WTC11 (cell line): ENCODE measurements at regions not wholly inside any gene's neighbourhood (a gene's known extent, or its start where the extent isn't known, plus 50 kb on each side); places are given as distances from the start of the nearest gene placed in this dataset.

Experiments
- ATAC-seq: fragments of 200-7000 bp; cut with Tn5 transposase; 2 replicates; pipeline ENCODE4 v1.10.0; 2021; ENCODE audit warnings: mild to moderate bottlenecking, moderate library complexity
- CTCF ChIA-PET: fragments of 300-600 bp; sonication (Branson Sonifier 250); formaldehyde crosslinking; loops from one replicate; lab custom pipeline; 2021; ENCODE audit warnings: antibody characterized with exemption; lab: Charles Lee
- POLR2A ChIA-PET: fragments of 350-600 bp; sonication (Branson Sonifier 250); formaldehyde crosslinking; loops from one replicate; lab custom pipeline; 2021; ENCODE audit warnings: antibody characterized with exemption; lab: Charles Lee
- DNase-seq: peaks from one replicate; pipeline ENCODE4 v3.0.0; 2021; ENCODE audit warnings: low spot score
- H3K27ac Mint-ChIP-seq: 2 replicates; pipeline ENCODE4 v1.8.0; 2021; ENCODE audit warnings: mixed read lengths
- H3K27me3 Mint-ChIP-seq: 2 replicates; pipeline ENCODE4 v1.8.0; 2021; ENCODE audit warnings: low read depth, mild to moderate bottlenecking, moderate library complexity, mixed read lengths
- H3K36me3 Mint-ChIP-seq: 2 replicates; pipeline ENCODE4 v1.8.0; 2021; ENCODE audit warnings: mixed read lengths
- H3K4me1 Mint-ChIP-seq: 2 replicates; pipeline ENCODE4 v1.8.0; 2022; ENCODE audit warnings: mixed read lengths
- H3K4me3 Mint-ChIP-seq: 2 replicates; pipeline ENCODE4 v1.8.0; 2021; ENCODE audit warnings: mild to moderate bottlenecking, moderate library complexity, mixed read lengths
- H3K9me3 Mint-ChIP-seq: 2 replicates; pipeline ENCODE4 v1.8.0; 2021; ENCODE audit warnings: mixed read lengths
- ATF1 ChIP-seq: sonication (generic); formaldehyde crosslinking; IDR thresholded peaks from 2 replicates; pipeline ENCODE4 v1.8.1; 2023; ENCODE audit warnings: mild to moderate bottlenecking, moderate library complexity, missing genetic modification reagents
- E2F4 ChIP-seq: sonication (generic); formaldehyde crosslinking; IDR thresholded peaks from 2 replicates; pipeline ENCODE4 v1.8.1; 2022; ENCODE audit warnings: low read depth, mild to moderate bottlenecking, moderate library complexity, missing genetic modification reagents, borderline replicate concordance
- EMX1 ChIP-seq: fragments of 250-450 bp; sonication (Bioruptor Pico); IDR thresholded peaks from 2 replicates; pipeline ENCODE4 v1.8.0; 2021; ENCODE audit warnings: mild to moderate bottlenecking
- ERG ChIP-seq: fragments of 250-450 bp; sonication (Bioruptor Pico); IDR thresholded peaks from 2 replicates; pipeline ENCODE4 v1.8.0; 2021; ENCODE audit warnings: mild to moderate bottlenecking
- ETV6 ChIP-seq: sonication (generic); formaldehyde crosslinking; IDR thresholded peaks from 2 replicates; pipeline ENCODE4 v1.8.1; 2022; ENCODE audit warnings: mild to moderate bottlenecking, missing genetic modification reagents
- FOXJ3 ChIP-seq: sonication (generic); formaldehyde crosslinking; IDR thresholded peaks from 2 replicates; pipeline ENCODE4 v1.9.0; 2021; ENCODE audit warnings: missing genetic modification reagents, mild to moderate bottlenecking, borderline replicate concordance
- FOXK1 ChIP-seq: sonication (generic); formaldehyde crosslinking; IDR thresholded peaks from 2 replicates; pipeline ENCODE4 v1.8.0; 2022; ENCODE audit warnings: mild to moderate bottlenecking, moderate library complexity, missing genetic modification reagents
- FOXP1 ChIP-seq: sonication (generic); formaldehyde crosslinking; IDR thresholded peaks from 2 replicates; pipeline ENCODE4 v1.8.0; 2022; ENCODE audit warnings: missing genetic modification reagents, mild to moderate bottlenecking, moderate library complexity, borderline replicate concordance
- IRF1 ChIP-seq: sonication (generic); formaldehyde crosslinking; IDR thresholded peaks from 2 replicates; pipeline ENCODE4 v1.8.0; 2023; ENCODE audit warnings: missing genetic modification reagents
- NFATC4 ChIP-seq: fragments of 250-450 bp; sonication (Bioruptor Pico); IDR thresholded peaks from 2 replicates; pipeline ENCODE4 v1.9.0; 2021; ENCODE audit warnings: mild to moderate bottlenecking
- NFYB ChIP-seq: sonication (generic); formaldehyde crosslinking; conservative IDR thresholded peaks from 2 replicates; pipeline ENCODE4 v1.8.0; 2022; ENCODE audit warnings: low read depth, missing genetic modification reagents
- NR3C1 ChIP-seq: sonication (generic); formaldehyde crosslinking; conservative IDR thresholded peaks from 2 replicates; pipeline ENCODE4 v1.8.1; 2023; ENCODE audit warnings: low read depth, mild to moderate bottlenecking, missing genetic modification reagents
- PRRX2 ChIP-seq: fragments of 250-450 bp; sonication (Bioruptor Pico); IDR thresholded peaks from 2 replicates; pipeline ENCODE4 v1.8.0; 2021; ENCODE audit warnings: mild to moderate bottlenecking
- RELA ChIP-seq: sonication (generic); formaldehyde crosslinking; IDR thresholded peaks from 2 replicates; pipeline ENCODE4 v1.8.1; 2022; ENCODE audit warnings: missing genetic modification reagents, mild to moderate bottlenecking, borderline replicate concordance
- ZBTB43 ChIP-seq: sonication (generic); formaldehyde crosslinking; IDR thresholded peaks from 2 replicates; pipeline ENCODE4 v1.8.1; 2023; ENCODE audit warnings: mild to moderate bottlenecking, missing genetic modification reagents
- ZNF317 ChIP-seq: sonication (generic); formaldehyde crosslinking; IDR thresholded peaks from 2 replicates; pipeline ENCODE4 v1.8.1; 2023; ENCODE audit warnings: low read depth, mild to moderate bottlenecking, moderate library complexity, missing genetic modification reagents, borderline replicate concordance
- TF ChIP-seq, protein P1 (sequence below): sonication (generic); formaldehyde crosslinking; IDR thresholded peaks from 2 replicates; pipeline ENCODE4 v1.8.1; 2023; ENCODE audit warnings: mild to moderate bottlenecking, missing genetic modification reagents, moderate library complexity
- TF ChIP-seq, protein P2 (sequence below): fragments of 200-600 bp; IDR thresholded peaks from 2 replicates; pipeline ENCODE4 v1.8.0; 2022; ENCODE audit warnings: antibody characterized with exemption
- TF ChIP-seq, protein P3 (sequence below): sonication (generic); formaldehyde crosslinking; IDR thresholded peaks from 2 replicates; pipeline ENCODE4 v1.8.0; 2023; ENCODE audit warnings: missing genetic modification reagents, mild to moderate bottlenecking, borderline replicate concordance

DNA sequence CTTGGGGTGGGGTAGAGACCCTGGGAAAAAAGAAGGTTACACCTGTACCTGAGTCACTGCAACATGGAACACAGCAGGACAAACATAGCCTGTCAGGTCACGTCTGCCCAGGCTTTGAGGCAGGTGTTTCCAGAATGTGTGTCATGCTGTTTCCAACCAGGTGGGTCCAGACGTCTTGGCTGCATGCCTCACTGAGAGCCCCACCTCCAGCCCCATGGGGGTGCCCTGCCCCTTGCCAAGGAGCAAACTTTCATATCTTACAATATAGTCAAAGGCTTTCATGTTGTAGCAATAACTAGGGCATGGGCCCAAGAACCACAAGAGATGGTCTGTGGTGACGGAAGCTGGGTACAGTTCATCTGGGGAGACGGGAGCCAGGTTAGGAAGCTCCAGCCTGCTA, 499.7 kb downstream of the BCL11A start:
- ChIA-PET CTCF (no interaction called here), POLR2A (no interaction called here)
- Mint-ChIP-seq H3K9me3 (no peaks in the 10 kb centered on the region), H3K4me1 (peaks cover 33% of the 10 kb centered on the region), H3K4me3 (no peak overlapping the region), H3K27ac (no peak overlapping the region), H3K27me3 (peaks cover 13% of the 10 kb centered on the region), H3K36me3 (no peaks in the 10 kb centered on the region)
- no peak for DNase-seq
- no peak for TF ChIP-seq FOXJ3
- no peak for TF ChIP-seq ZBTB43 (CRISPR knock-in tag)
- no peak for TF ChIP-seq RELA (CRISPR knock-in tag)
- no peak for TF ChIP-seq IRF1 (CRISPR knock-in tag)
- no peak for TF ChIP-seq E2F4 (CRISPR knock-in tag)
- no peak for TF ChIP-seq ATF1 (CRISPR knock-in tag)
- no peak for TF ChIP-seq EMX1
- TF ChIP-seq FOXK1 (CRISPR knock-in tag) = no peak
- TF ChIP-seq ZNF317 (CRISPR knock-in tag) = no peak
- no peak for TF ChIP-seq FOXP1 (CRISPR knock-in tag)
- no peak for TF ChIP-seq ETV6 (CRISPR knock-in tag)
- no peak for TF ChIP-seq NFATC4
- TF ChIP-seq, protein P1, sequence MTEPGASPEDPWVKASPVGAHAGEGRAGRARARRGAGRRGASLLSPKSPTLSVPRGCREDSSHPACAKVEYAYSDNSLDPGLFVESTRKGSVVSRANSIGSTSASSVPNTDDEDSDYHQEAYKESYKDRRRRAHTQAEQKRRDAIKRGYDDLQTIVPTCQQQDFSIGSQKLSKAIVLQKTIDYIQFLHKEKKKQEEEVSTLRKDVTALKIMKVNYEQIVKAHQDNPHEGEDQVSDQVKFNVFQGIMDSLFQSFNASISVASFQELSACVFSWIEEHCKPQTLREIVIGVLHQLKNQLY (CRISPR knock-in tag) = no peak
- TF ChIP-seq NR3C1 (CRISPR knock-in tag) = no peak
- no peak for TF ChIP-seq PRRX2 (CRISPR knock-in tag)
- TF ChIP-seq ERG (CRISPR knock-in tag) = no peak
- TF ChIP-seq, protein P2, sequence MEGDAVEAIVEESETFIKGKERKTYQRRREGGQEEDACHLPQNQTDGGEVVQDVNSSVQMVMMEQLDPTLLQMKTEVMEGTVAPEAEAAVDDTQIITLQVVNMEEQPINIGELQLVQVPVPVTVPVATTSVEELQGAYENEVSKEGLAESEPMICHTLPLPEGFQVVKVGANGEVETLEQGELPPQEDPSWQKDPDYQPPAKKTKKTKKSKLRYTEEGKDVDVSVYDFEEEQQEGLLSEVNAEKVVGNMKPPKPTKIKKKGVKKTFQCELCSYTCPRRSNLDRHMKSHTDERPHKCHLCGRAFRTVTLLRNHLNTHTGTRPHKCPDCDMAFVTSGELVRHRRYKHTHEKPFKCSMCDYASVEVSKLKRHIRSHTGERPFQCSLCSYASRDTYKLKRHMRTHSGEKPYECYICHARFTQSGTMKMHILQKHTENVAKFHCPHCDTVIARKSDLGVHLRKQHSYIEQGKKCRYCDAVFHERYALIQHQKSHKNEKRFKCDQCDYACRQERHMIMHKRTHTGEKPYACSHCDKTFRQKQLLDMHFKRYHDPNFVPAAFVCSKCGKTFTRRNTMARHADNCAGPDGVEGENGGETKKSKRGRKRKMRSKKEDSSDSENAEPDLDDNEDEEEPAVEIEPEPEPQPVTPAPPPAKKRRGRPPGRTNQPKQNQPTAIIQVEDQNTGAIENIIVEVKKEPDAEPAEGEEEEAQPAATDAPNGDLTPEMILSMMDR = no peak
- TF ChIP-seq, protein P3, sequence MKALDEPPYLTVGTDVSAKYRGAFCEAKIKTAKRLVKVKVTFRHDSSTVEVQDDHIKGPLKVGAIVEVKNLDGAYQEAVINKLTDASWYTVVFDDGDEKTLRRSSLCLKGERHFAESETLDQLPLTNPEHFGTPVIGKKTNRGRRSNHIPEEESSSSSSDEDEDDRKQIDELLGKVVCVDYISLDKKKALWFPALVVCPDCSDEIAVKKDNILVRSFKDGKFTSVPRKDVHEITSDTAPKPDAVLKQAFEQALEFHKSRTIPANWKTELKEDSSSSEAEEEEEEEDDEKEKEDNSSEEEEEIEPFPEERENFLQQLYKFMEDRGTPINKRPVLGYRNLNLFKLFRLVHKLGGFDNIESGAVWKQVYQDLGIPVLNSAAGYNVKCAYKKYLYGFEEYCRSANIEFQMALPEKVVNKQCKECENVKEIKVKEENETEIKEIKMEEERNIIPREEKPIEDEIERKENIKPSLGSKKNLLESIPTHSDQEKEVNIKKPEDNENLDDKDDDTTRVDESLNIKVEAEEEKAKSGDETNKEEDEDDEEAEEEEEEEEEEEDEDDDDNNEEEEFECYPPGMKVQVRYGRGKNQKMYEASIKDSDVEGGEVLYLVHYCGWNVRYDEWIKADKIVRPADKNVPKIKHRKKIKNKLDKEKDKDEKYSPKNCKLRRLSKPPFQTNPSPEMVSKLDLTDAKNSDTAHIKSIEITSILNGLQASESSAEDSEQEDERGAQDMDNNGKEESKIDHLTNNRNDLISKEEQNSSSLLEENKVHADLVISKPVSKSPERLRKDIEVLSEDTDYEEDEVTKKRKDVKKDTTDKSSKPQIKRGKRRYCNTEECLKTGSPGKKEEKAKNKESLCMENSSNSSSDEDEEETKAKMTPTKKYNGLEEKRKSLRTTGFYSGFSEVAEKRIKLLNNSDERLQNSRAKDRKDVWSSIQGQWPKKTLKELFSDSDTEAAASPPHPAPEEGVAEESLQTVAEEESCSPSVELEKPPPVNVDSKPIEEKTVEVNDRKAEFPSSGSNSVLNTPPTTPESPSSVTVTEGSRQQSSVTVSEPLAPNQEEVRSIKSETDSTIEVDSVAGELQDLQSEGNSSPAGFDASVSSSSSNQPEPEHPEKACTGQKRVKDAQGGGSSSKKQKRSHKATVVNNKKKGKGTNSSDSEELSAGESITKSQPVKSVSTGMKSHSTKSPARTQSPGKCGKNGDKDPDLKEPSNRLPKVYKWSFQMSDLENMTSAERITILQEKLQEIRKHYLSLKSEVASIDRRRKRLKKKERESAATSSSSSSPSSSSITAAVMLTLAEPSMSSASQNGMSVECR (CRISPR knock-in tag) = no peak
- no peak for TF ChIP-seq NFYB (CRISPR knock-in tag)
- TF ChIP-seq, all 79 proteins: peak for 0
- peak; percentile 64 for ATAC-seq
